GM12874 (cell line): ENCODE measurements at regions not wholly inside any gene's neighbourhood (a gene's known extent, or its start where the extent isn't known, plus 50 kb on each side); places are given as distances from the start of the nearest gene placed in this dataset.

ENCODE experiments used
- TF ChIP-seq, protein P1 (sequence below): IDR thresholded peaks from 2 replicates; pipeline ENCODE4 v1.5.1; 2011; ENCODE audit warnings: low read depth, mild to moderate bottlenecking, control low read depth, low read length, moderate library complexity; ENCODE audit not compliant: insufficient read depth

DNA sequence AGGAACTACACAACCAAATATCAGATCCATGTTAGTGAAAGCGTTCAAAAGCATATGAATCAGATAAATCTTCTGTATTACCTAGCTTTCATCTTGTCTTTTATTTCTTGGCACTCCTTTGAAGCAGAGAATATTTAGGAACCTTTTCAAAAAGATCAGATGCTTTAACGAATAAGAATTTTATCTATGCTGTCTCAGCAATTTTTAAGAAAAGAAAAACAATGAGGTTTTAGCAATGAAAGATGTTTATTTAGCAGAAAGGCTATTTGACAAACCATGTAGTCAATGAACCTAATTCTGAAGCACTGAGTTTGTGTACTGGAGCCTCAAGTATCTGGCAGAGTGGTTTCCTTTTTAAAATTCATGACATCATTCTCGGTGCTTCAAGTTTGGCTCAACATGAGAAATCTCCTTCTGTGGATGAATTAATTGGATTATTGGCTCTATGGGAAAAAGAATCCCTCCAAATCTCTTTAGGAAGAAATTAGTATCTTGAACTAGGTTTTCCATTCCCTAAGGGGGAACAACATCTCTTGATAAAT, 534.7 kb downstream of the CAAP1 start:
- TF ChIP-seq, protein P1, sequence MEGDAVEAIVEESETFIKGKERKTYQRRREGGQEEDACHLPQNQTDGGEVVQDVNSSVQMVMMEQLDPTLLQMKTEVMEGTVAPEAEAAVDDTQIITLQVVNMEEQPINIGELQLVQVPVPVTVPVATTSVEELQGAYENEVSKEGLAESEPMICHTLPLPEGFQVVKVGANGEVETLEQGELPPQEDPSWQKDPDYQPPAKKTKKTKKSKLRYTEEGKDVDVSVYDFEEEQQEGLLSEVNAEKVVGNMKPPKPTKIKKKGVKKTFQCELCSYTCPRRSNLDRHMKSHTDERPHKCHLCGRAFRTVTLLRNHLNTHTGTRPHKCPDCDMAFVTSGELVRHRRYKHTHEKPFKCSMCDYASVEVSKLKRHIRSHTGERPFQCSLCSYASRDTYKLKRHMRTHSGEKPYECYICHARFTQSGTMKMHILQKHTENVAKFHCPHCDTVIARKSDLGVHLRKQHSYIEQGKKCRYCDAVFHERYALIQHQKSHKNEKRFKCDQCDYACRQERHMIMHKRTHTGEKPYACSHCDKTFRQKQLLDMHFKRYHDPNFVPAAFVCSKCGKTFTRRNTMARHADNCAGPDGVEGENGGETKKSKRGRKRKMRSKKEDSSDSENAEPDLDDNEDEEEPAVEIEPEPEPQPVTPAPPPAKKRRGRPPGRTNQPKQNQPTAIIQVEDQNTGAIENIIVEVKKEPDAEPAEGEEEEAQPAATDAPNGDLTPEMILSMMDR: no peak

DNA sequence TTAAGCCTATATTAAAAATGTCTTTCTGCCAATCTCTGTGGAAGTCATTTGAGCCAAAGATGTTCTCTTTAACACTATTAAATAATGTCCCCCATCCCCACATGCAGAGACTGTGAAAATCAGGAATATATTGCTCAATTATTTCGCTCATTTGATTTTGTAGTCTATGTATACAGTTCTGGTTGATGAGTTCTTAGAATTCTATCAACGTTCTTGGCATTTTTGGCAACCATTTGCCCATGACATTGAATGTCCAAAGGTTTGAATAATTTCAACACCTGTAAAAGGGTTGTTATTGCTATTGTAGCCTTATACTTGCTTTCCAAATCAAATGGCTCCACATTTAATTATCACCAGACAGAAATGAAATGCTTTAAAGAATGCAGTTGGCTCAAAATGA, 536.1 kb downstream of the CAAP1 start:
- TF ChIP-seq, protein P1: no peak

GRCh38 chr9:26346942-26347477, 545.6 kb downstream of the CAAP1 start:
- TF ChIP-seq, protein P1: no peak

- TF ChIP-seq, protein P1: no peak
These were observed 551.1 kb downstream of the CAAP1 start for GRCh38 chr9:26341545-26341944.

- TF ChIP-seq, protein P1: no peak
These were observed 552.8 kb downstream of the CAAP1 start for GRCh38 chr9:26339796-26340195.

DNA sequence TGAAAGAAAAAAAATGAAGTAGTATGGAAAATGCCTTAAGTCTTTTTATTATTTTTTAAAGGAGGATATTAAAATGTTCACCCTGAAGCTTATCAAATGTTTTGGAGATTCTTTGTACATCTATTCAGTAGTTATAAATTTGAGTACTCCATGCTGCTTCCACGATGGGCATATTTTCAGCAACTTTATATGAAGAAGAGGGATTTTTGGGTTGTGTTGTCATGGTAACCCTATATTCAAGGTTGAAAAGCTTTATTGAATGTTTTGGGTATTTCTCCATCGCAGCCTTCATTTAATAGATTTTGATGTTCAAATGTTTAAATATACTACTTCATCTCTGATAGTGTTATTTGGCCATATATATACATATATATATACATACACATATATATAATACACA, 557.5 kb downstream of the CAAP1 start:
- TF ChIP-seq, protein P1: no peak

DNA sequence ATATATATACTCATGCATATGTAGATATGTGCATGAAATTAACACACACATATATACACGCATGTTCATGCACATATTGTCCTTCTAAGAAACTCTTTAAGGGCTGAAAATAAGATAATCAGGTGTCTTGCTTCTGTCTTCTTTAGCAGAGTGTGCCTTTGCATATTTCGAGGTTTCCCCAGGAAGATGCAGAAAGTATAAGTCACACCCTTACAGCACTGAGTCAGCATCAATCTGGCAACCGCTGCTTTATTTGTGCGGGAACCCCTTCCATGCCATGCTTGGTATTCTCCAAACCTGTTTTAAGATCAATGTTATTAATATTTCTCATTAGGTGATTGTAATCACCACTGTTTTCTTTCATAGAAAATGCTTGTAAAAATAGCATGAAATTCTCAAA, 557.9 kb downstream of the CAAP1 start:
- TF ChIP-seq, protein P1: no peak

DNA sequence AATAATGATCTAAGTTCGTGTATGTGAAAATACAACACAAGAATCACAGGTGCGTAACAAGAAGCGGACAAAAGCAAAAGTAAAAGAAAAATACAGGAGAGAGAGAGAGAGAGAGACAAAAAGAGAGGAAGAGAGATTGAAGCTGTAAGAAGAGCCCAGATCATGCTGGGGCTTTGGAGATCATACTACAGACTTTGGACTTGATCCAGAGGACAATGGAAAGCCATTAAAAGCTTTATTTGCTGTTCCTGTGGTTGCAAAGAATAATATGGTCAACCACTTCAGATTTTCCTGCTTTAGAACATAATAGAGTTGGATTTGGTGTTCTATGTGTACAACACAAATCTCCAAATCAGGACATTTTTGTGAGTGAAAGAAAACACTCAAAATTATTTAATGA, 561.4 kb downstream of the CAAP1 start:
- TF ChIP-seq, protein P1: no peak
